ENCODE measurements at regions not wholly inside any gene's neighbourhood (a gene's known extent, or its start where the extent isn't known, plus 50 kb on each side); places are given as distances from the start of the nearest gene placed in this dataset.

- CTCF ChIA-PET (ENCODE audit: partially characterized antibody) = interaction anchor here (1.2 to 1.8 kb wide), 4 partner anchors 9 to 180 kb away, joined by 3 to 5 read pairs (median 4); no protein-coding TSS in a partner anchor
- H2BK20ac ChIP-seq (ENCODE audit: low read length) = no peak overlapping the region
- FAIRE-seq = no peak
Observed at GRCh38 chr16:79419148-79419547, 181.4 kb downstream of the MAF start.

More at GRCh38 chr16:79419148-79419547, 181.4 kb downstream of the MAF start:
- DNase-seq (ENCODE audit: low read depth in 1 of 2, low spot score in 2 of 2) = no peak
- Histone ChIP-seq H3K9ac (replicated peaks in 1 of 4; ENCODE audit: extremely low read depth in 1 of 4, low read depth in 3 of 4, low read length in 3 of 4) (no peak overlapping the region), H3K4me2 (ENCODE audit: insufficient read depth in 1 of 2, low read depth in 2 of 2, low read length in 2 of 2) (no peak overlapping the region), H3K27ac (ENCODE audit: low read depth, low read length) (no peak overlapping the region), H3K36me3 (ENCODE audit: control insufficient read depth in 2 of 4, insufficient read depth in 4 of 4, low read length in 3 of 4) (no peaks in the 10 kb centered on the region), H3K4ac (replicated peaks; ENCODE audit: insufficient read length, low read depth, low read length) (no peak overlapping the region), H2BK12ac (ENCODE audit: low read depth, low read length) (no peak overlapping the region), H4K5ac (ENCODE audit: insufficient read length, low read depth, low read length) (no peak overlapping the region), H3K23me2 (ENCODE audit: low read depth, low read length) (no peaks in the 10 kb centered on the region), H3K14ac (ENCODE audit: insufficient read length) (no peak overlapping the region), H3K79me2 (ENCODE audit: control insufficient read depth in 1 of 2, insufficient read depth in 2 of 2, low read length in 2 of 2) (no peaks in the 10 kb centered on the region), H3K4me3 (ENCODE audit: extremely low read depth in 1 of 4, insufficient read depth in 2 of 4, low read depth in 3 of 4, low read length in 4 of 4) (no peak overlapping the region), H3K23ac (ENCODE audit: insufficient read length) (no peak overlapping the region), H3K4me1 (replicated peaks in 1 of 4; ENCODE audit: control insufficient read depth in 3 of 4, insufficient read depth in 4 of 4, low read length in 3 of 4) (peaks cover 0 to 15% (median 6%) of the 10 kb centered on the region in 4 experiments; a peak in 3 of 7 replicates), H2AFZ (ENCODE audit: low read length) (no peak overlapping the region), H3K18ac (ENCODE audit: extremely low read depth, low read length) (no peak overlapping the region), H2AK5ac (ENCODE audit: low read depth, low read length) (no peak overlapping the region), H4K20me1 (replicated peaks in 1 of 2; ENCODE audit: control insufficient read depth in 1 of 2, insufficient read depth in 2 of 2, low read length in 2 of 2) (no peaks in the 10 kb centered on the region), H4K8ac (ENCODE audit: extremely low read depth, insufficient read depth, low read length) (no peak overlapping the region), H3K9me3 (ENCODE audit: insufficient read depth in 2 of 2, low read depth in 1 of 2, low read length in 1 of 2) (no peaks in the 10 kb centered on the region), H3K79me1 (ENCODE audit: low read depth, low read length) (no peaks in the 10 kb centered on the region), H3K27me3 (replicated peaks in 1 of 4; ENCODE audit: control insufficient read depth in 3 of 4, extremely low read depth in 1 of 4, insufficient read depth in 3 of 4, low read length in 3 of 4) (no peaks in the 10 kb centered on the region; a peak in 1 of 7 replicates), H3K56ac (replicated peaks; ENCODE audit: insufficient read length, low read depth, low read length) (no peak overlapping the region), H4K91ac (replicated peaks; ENCODE audit: insufficient read length, low read length) (no peak overlapping the region), H2BK120ac (replicated peaks; ENCODE audit: low read depth, low read length) (no peak overlapping the region), H2BK15ac (ENCODE audit: low read length) (no peak overlapping the region), H2BK5ac (ENCODE audit: low read depth, low read length) (no peak overlapping the region)
- POLR2A ChIA-PET (ENCODE audit: partially characterized antibody) = no interaction called here
- WGBS, 2 experiments (ENCODE audit: extremely low coverage in 1 of 2, insufficient coverage in 1 of 2, insufficient read length in 1 of 2, insufficient replicate concordance in 2 of 2, low coverage in 1 of 2, low lambda C conversion rate in 2 of 2, missing lambda C conversion rate in 1 of 2) = 87% methylated on average over 6 of the region's 6 CpGs; no CpG with 5 or more reads in 1 of the 2 experiments
- TF ChIP-seq SAP30 (IDR thresholded peaks at IDR 0.05; ENCODE audit: insufficient read depth, insufficient replicate concordance, low read length) (no peak), POLR2AphosphoS5 (IDR thresholded peaks at IDR 0.05; ENCODE audit: low read depth, low read length) (no peak), CREB1 (IDR thresholded peaks at IDR 0.05) (no peak), ASH2L (IDR thresholded peaks at IDR 0.05; ENCODE audit: low read length) (no peak), JUND (IDR thresholded peaks at IDR 0.05; ENCODE audit: low read length) (no peak), CEBPB (IDR thresholded peaks at IDR 0.05; ENCODE audit: low read depth, low read length) (no peak), TEAD4 (IDR thresholded peaks at IDR 0.05; ENCODE audit: low read depth, low read length) (no peak), SP4 (IDR thresholded peaks at IDR 0.05; ENCODE audit: low read length) (no peak), KDM4A (IDR thresholded peaks at IDR 0.05; ENCODE audit: low read depth, low read length, severe bottlenecking) (no peak), CBX5 (IDR thresholded peaks at IDR 0.05; ENCODE audit: low read depth, low read length) (no peak), SP2 (IDR thresholded peaks at IDR 0.05; ENCODE audit: low read length) (no peak), SIRT6 (IDR thresholded peaks at IDR 0.05; ENCODE audit: low read length) (no peak), CTBP2 (IDR thresholded peaks at IDR 0.05; ENCODE audit: borderline replicate concordance, insufficient read depth, insufficient read length, low read length) (no peak), CBX8 (IDR thresholded peaks at IDR 0.05; ENCODE audit: borderline replicate concordance, low read depth, low read length) (no peak)
- TF ChIP-seq, protein P1, sequence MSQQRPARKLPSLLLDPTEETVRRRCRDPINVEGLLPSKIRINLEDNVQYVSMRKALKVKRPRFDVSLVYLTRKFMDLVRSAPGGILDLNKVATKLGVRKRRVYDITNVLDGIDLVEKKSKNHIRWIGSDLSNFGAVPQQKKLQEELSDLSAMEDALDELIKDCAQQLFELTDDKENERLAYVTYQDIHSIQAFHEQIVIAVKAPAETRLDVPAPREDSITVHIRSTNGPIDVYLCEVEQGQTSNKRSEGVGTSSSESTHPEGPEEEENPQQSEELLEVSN (IDR thresholded peaks at IDR 0.05) = no peak

Measured in H1 (cell line).